IPS DF 6.9 (cell line): ENCODE measurements at regions not wholly inside any gene's neighbourhood (a gene's known extent, or its start where the extent isn't known, plus 50 kb on each side); places are given as distances from the start of the nearest gene placed in this dataset.

Experiments
- DNase-seq: peaks from one replicate; pipeline ENCODE4 v3.0.0-alpha.2; 2013; ENCODE audit warnings: low read depth, low spot score
- H3K27ac ChIP-seq: one replicate; pipeline ENCODE4 v1.5.1; 2013; ENCODE audit warnings: low read length, control low read depth
- H3K27me3 ChIP-seq: 2 replicates; pipeline ENCODE4 v1.6.1; 2013; ENCODE audit warnings: mild to moderate bottlenecking, low read length; ENCODE audit not compliant: control insufficient read depth, insufficient read depth
- H3K36me3 ChIP-seq: 2 replicates; pipeline ENCODE4 v1.6.1; 2013; ENCODE audit warnings: low read length; ENCODE audit not compliant: control insufficient read depth, insufficient read depth
- H3K4me1 ChIP-seq: 2 replicates; pipeline ENCODE4 v1.6.1; 2013; ENCODE audit warnings: low read length; ENCODE audit not compliant: control insufficient read depth, insufficient read depth
- H3K4me3 ChIP-seq: 2 replicates; pipeline ENCODE4 v1.5.1; 2013; ENCODE audit warnings: mild to moderate bottlenecking, low read length
- H3K9me3 ChIP-seq: 2 replicates; pipeline ENCODE4 v1.6.1; 2013; ENCODE audit warnings: low read length, inconsistent platforms; ENCODE audit not compliant: control insufficient read depth, insufficient read depth
- WGBS: extraction: QIAGEN DNeasy Blood & Tissue Kit; methylation state at CpG from one replicate; pipeline ENCODE4 v1.1.7; 2013; ENCODE audit warnings: mixed read lengths, missing lambda C conversion rate; ENCODE audit not compliant: insufficient read length, insufficient coverage; 5-methylcytosine and 5-hydroxymethylcytosine counted together

DNA sequence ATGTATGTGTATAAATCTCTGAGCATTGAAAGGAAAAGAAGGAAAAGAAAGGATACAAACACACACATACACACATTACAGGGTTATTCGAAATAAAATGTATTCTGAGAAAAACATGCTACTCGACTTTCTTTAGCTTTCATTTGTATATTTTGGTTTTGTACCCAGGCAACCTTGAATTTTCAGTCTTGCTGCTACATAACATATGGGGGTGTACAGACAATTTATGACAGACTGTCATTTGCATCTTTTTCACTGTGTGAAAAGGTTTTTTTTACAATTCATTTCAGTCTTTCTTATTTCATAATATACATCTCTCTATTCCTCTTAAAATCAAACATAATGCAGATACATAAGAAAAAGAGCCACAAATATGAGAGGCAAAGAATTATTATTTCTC is 1238.4 kb upstream of the NXPH2 start:
- H3K9me3 ChIP-seq, result no peaks in the 10 kb centered on the region
- no peak overlapping the region for H3K27ac ChIP-seq
- no peak overlapping the region for H3K4me3 ChIP-seq
- no peak for DNase-seq
- WGBS, result no CpG with 5 or more reads among the region's 2 CpGs
- H3K4me1 ChIP-seq, result no peaks in the 10 kb centered on the region
- no peaks in the 10 kb centered on the region for H3K27me3 ChIP-seq
- no peaks in the 10 kb centered on the region for H3K36me3 ChIP-seq

DNA sequence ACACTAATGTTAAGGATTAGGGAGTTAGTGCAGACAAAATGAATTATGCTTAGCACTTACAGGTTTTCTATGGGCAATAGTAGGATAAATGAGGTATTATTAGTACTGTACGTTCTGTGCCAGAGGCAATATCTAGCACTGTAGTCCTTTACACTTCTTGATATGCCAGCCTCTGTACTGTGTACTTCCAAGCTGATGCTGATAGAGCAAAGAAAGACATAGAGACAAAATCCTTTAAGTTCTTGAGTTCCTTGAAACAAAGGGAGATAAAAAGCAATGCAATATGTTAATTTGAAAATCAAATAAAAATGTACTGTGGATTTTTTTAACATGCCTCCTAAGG is 1234.0 kb upstream of the NXPH2 start:
- no peak overlapping the region for H3K27ac ChIP-seq
- H3K27me3 ChIP-seq, result no peaks in the 10 kb centered on the region
- no peaks in the 10 kb centered on the region for H3K9me3 ChIP-seq
- H3K4me1 ChIP-seq, result no peaks in the 10 kb centered on the region
- H3K4me3 ChIP-seq, result no peak overlapping the region
- no CpG with 5 or more reads among the region's 1 CpG for WGBS
- no peaks in the 10 kb centered on the region for H3K36me3 ChIP-seq
- DNase-seq, result no peak

DNA sequence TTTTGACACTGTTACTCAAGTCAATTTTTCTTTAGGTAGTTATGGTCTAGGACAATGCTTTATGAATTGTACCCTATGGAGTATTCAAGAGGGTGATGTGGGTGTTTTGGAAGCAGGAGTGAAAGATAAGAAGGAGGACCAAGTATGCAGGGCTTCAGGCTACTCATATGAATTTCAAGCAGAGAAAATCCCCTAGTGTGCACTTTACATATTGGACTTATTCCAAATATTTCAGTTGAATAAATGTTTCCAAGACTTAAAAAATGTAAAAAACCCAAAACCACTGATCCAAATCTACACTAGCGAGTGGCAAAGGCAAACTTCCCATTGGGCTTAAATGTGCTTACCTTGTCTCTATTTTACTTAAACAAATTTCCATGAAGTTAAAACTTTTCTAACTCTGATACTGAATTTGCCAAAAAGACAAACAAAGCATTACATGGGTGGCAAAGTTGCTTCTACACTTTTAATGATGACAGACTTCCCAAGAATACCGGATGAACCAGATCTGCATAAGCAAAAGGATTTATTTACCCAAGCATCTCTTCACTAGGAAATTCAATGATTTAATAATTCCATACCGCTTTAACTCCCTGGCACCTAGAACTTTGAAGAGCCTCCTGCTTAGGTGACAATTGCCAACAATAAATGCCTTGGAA is 1233.5 kb upstream of the NXPH2 start:
- Histone ChIP-seq H3K36me3 (no peaks in the 10 kb centered on the region), H3K4me1 (no peaks in the 10 kb centered on the region), H3K27ac (no peak overlapping the region), H3K4me3 (no peak overlapping the region), H3K9me3 (no peaks in the 10 kb centered on the region), H3K27me3 (no peaks in the 10 kb centered on the region)
- no CpG with 5 or more reads among the region's 3 CpGs for WGBS
- DNase-seq, result no peak

DNA sequence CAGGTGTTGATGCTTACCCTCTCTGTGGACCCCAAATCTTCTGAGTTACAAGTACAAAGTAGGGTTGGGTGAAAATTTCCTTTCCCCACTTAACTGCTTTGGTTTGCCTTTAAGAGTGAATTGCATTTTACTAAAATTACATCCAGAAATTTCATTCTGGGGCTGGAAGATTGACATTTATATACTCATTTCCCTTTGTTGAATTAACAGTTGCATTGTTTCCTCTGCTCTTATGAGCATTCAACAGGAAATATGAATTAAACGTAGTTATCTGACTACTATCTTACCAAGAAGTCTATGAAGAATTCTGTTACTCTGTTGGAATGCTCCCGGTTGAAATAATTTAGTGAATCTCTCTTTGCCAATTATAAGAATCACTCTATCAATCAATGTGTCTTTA is 1231.1 kb upstream of the NXPH2 start:
- WGBS, result no CpG with 5 or more reads among the region's 2 CpGs
- Histone ChIP-seq H3K27me3 (no peaks in the 10 kb centered on the region), H3K36me3 (no peaks in the 10 kb centered on the region), H3K4me3 (no peak overlapping the region), H3K4me1 (no peaks in the 10 kb centered on the region), H3K9me3 (no peaks in the 10 kb centered on the region), H3K27ac (no peak overlapping the region)
- DNase-seq, result no peak

DNA sequence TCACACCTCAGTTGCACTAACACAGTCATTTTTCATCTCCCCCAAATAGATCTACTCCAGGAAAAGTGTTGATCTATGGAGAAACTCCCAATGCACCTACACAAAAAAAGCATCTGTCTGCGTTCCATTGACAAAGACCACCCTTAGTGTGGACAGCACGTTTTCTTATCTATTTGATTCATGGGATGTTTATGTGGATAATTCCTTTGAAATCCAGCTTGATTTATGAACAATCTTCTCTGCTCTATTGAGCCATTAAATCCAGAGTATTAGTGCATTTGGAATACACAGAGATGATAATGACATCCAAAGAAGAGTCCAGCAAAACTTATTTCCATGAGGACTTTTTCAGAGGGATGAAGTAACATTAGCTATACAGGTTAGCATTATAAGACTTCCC is 1221.9 kb upstream of the NXPH2 start:
- Histone ChIP-seq H3K27me3 (no peaks in the 10 kb centered on the region), H3K27ac (no peak overlapping the region), H3K9me3 (no peaks in the 10 kb centered on the region), H3K36me3 (no peaks in the 10 kb centered on the region), H3K4me3 (no peak overlapping the region), H3K4me1 (no peaks in the 10 kb centered on the region)
- no peak for DNase-seq
- WGBS, result no CpG with 5 or more reads among the region's 2 CpGs

DNA sequence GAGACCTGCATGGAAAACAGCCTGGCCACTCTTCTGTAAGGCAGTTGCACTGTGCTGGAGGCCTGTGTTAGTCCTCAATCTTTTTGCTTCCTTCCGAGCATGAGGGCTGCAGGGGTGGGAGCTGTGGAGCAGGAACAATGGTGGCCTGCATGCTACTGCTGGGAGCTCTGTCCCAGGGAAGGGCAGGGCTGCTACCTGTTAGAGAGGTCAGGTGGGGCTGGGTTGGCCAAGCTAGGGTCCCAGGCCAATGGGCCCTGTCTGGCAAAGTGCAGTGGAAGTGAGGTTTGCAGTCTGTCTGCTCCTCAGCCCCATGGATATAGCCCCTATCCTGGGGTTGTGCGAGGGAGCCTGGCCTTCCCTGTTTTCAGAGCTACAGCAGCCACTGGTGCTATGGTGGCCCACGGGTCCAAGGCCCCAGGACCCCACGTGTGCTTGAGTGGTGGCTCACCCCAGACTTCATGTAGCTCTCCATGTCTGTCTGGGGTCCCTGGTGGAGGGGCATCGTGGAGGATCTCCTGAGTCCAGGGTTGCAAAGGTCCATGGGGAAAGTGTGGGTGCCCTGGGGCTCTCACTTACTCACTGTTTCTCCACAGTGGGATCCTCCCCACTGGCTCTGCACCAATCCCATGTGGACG is 1212.6 kb upstream of the NXPH2 start:
- Histone ChIP-seq H3K27ac (no peak overlapping the region), H3K4me1 (no peaks in the 10 kb centered on the region), H3K4me3 (no peak overlapping the region), H3K27me3 (no peaks in the 10 kb centered on the region), H3K9me3 (no peaks in the 10 kb centered on the region), H3K36me3 (no peaks in the 10 kb centered on the region)
- WGBS, result no CpG with 5 or more reads among the region's 6 CpGs
- DNase-seq, result no peak

DNA sequence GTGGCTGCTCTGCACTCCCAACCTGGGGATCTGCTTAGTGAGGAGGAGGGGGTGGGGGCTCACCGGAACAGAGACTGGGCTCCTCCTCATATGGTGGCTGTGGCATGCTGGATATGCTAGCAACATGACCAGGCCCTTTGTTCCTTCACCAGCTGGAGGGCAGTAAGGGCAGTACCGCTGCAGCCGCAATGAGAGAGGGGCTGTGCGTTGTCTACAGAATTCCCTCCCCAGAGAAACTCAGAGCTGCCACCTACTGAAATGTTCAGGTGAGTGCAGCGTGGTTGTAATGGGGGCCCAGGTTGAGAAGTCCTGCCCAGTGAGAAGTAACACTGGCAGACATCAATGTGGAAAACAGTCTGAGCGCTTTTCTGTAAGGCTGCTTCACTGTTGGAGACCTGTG is 1211.9 kb upstream of the NXPH2 start:
- H3K4me3 ChIP-seq, result no peak overlapping the region
- no peaks in the 10 kb centered on the region for H3K4me1 ChIP-seq
- WGBS, result no CpG with 5 or more reads among the region's 6 CpGs
- H3K27ac ChIP-seq, result no peak overlapping the region
- DNase-seq, result peak; percentile 7
- no peaks in the 10 kb centered on the region for H3K9me3 ChIP-seq
- no peaks in the 10 kb centered on the region for H3K36me3 ChIP-seq
- H3K27me3 ChIP-seq, result no peaks in the 10 kb centered on the region

DNA sequence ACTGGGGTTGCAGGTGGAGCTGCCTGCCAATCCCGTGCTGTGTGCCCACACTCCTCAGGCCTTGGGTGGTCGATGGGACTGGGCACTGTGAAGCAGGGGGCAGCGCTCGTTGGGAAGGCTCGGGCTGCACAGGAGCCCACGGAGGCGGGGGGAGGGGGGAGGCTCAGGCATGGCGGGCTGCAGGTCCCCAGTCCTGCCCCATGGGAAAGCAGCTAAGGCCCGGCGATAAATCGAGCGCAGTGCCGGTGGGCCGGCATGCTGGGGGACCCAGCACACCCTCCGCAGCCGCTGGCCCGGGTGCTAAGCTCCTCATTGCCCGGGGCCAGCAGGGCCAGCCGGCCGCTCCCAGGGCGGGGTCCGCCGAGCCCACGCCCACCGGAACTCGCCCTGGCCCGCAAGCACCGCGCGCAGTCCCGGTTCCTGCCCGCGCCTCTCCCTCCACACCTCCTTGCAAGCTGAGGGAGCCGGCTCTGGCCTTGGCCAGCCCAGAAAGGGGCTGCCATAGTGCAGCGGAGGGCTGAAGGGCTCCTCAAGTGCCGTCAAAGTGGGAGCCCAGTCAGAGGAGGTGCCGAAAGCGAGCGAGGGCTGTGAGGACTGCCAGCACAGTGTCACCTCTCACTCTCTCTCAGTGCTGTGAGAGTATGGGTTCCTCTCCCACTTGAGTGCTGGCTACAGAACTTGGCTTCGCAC is 1210.6 kb upstream of the NXPH2 start:
- Histone ChIP-seq H3K27me3 (no peaks in the 10 kb centered on the region), H3K4me1 (no peaks in the 10 kb centered on the region), H3K4me3 (no peak overlapping the region), H3K27ac (no peak overlapping the region), H3K36me3 (no peaks in the 10 kb centered on the region), H3K9me3 (no peaks in the 10 kb centered on the region)
- no CpG with 5 or more reads among the region's 40 CpGs for WGBS
- DNase-seq, result no peak

DNA sequence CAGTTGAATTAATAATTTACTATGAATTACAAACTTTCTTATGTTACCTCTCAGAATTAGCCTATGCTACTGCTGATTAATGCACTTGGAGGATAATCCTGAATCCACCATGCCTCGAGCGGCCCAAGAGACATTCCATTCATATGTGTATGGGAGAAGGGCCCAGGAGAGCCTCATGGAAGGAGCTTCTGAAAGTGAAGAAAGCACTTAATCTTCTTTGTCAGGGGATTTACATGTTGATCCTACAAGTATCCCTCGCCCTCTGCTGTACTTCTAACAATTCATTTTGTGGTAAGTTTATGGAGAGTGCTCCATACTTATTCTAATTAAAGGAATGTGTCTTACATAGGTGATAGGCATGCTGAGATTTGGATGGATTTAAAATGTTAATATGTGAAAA is 1189.1 kb upstream of the NXPH2 start:
- Histone ChIP-seq H3K27ac (no peak overlapping the region), H3K36me3 (no peaks in the 10 kb centered on the region), H3K4me3 (no peak overlapping the region), H3K27me3 (no peaks in the 10 kb centered on the region), H3K4me1 (no peaks in the 10 kb centered on the region), H3K9me3 (no peaks in the 10 kb centered on the region)
- DNase-seq, result no peak
- no CpG with 5 or more reads among the region's 3 CpGs for WGBS

DNA sequence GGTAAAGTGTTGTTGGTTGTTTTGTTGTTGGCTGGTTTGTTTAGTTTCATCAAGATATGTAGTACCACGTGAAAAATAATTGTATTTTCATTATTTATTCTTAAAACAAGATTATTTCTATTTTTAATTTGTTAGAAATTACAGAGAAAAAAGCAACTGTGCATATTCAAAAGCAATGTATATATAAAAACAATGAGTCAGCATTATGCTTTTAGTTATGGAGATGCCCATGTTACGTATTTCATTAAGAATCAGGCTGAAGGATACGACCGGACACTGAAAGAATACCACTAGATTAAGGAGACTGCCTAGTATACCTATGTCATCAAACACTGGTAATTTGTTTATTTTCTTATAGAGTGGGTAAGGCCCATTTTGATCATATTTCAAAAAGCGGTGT is 1188.4 kb upstream of the NXPH2 start:
- DNase-seq, result no peak
- no peaks in the 10 kb centered on the region for H3K27me3 ChIP-seq
- H3K4me3 ChIP-seq, result no peak overlapping the region
- no peaks in the 10 kb centered on the region for H3K4me1 ChIP-seq
- H3K9me3 ChIP-seq, result no peaks in the 10 kb centered on the region
- no peak overlapping the region for H3K27ac ChIP-seq
- H3K36me3 ChIP-seq, result no peaks in the 10 kb centered on the region
- WGBS, result no CpG with 5 or more reads among the region's 5 CpGs

DNA sequence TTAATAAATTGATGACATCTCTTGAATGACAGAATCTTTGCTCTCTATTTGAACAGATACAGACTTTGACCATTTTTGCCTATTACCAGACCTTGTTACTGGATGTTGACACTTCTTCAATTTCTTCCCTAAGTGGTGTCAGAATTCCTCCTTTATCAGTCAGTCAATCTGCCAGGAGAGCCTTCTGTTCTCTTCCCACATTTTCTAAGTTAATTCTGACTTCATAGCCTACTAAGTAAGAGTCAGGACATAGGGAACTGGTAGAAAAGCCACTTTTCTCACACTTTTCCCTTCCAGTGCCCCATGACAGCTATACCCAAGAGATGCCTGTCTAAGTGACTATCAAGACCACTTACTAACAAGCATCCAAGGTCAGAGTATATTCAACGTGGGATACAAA is 1187.5 kb upstream of the NXPH2 start:
- no CpG with 5 or more reads among the region's 1 CpG for WGBS

More for the DNA sequence above, 1187.5 kb upstream of the NXPH2 start:
- no peaks in the 10 kb centered on the region for H3K36me3 ChIP-seq
- DNase-seq, result no peak
- H3K4me3 ChIP-seq, result no peak overlapping the region
- no peaks in the 10 kb centered on the region for H3K9me3 ChIP-seq
- no peaks in the 10 kb centered on the region for H3K27me3 ChIP-seq
- H3K27ac ChIP-seq, result no peak overlapping the region
- H3K4me1 ChIP-seq, result no peaks in the 10 kb centered on the region
